Vagina (tissue), 2 donors: ENCODE measurements at regions not wholly inside any gene's neighbourhood (a gene's known extent, or its start where the extent isn't known, plus 50 kb on each side); places are given as distances from the start of the nearest gene placed in this dataset.

ENCODE experiments used
- DNase-seq, 2 donors: peaks; one replicate each; pipeline ENCODE4 v3.0.0-alpha.2; 2017; ENCODE audit errors: extremely low spot score in 2 of 2
- H3K27ac ChIP-seq: fragments of 200-600 bp; sonication (generic); one replicate; pipeline ENCODE4 v1.5.1; 2019
- H3K27me3 ChIP-seq: fragments of 200-600 bp; sonication (generic); one replicate; pipeline ENCODE4 v1.5.1; 2019
- H3K36me3 ChIP-seq, 2 donors: fragments of 200-600 bp; sonication (generic); one replicate each; pipeline ENCODE4 v1.5.1; 2017 to 2019
- H3K4me1 ChIP-seq: fragments of 200-600 bp; sonication (generic); one replicate; pipeline ENCODE4 v1.5.1; 2019
- H3K4me3 ChIP-seq, 2 donors: fragments of 200-600 bp; sonication (generic); 1 replicate in 1 of 2; 2 replicates in 1 of 2; pipeline ENCODE4 v1.5.1; 2016 to 2019
- H3K9me3 ChIP-seq: fragments of 200-600 bp; sonication (generic); one replicate; pipeline ENCODE4 v1.5.1; 2019
- CTCF ChIP-seq, 3 experiments: fragments of 450-650 bp in 2 of 3; fragments of 200-600 bp in 1 of 3; sonication (generic) in 1 of 3; IDR thresholded peaks; one replicate each; pipeline ENCODE4 v1.5.1; 2017 to 2019; ENCODE audit warnings: antibody characterized with exemption in 3 of 3, mild to moderate bottlenecking in 2 of 3, moderate library complexity in 2 of 3
- POLR2A ChIP-seq, 2 donors: fragments of 450-650 bp; IDR thresholded peaks; one replicate each; pipeline ENCODE4 v1.6.1; 2017; ENCODE audit warnings: antibody characterized with exemption in 2 of 2, mild to moderate bottlenecking in 2 of 2, moderate library complexity in 2 of 2
- POLR2AphosphoS5 ChIP-seq, 2 donors: sonication (generic); formaldehyde crosslinking; IDR thresholded peaks; one replicate each; pipeline ENCODE4 v1.9.0; 2017; ENCODE audit warnings: antibody characterized with exemption in 2 of 2, mild to moderate bottlenecking in 2 of 2, low read depth in 1 of 2; ENCODE audit not compliant: insufficient read depth in 1 of 2
- intact Hi-C: fragments of 100-400 bp; cut with DNase I; formaldehyde crosslinking; loops from one replicate; pipeline ENCODE4 v1.15.1; 2023

- Histone ChIP-seq H3K27ac (no peak overlapping the region), H3K9me3 (no peaks in the 10 kb centered on the region), H3K36me3 (no peaks in the 10 kb centered on the region), H3K27me3 (no peaks in the 10 kb centered on the region), H3K4me1 (no peaks in the 10 kb centered on the region), H3K4me3 (no peak overlapping the region)
- intact Hi-C loops, result no loop called here
- no peak for TF ChIP-seq CTCF (IDR thresholded peaks at IDR 0.05)
- no peak for TF ChIP-seq POLR2A (IDR thresholded peaks at IDR 0.05)
- TF ChIP-seq POLR2AphosphoS5 (IDR thresholded peaks at IDR 0.05; ENCODE audit: insufficient read depth in 1 of 2, low read depth in 1 of 2), result no peak
- no peak for DNase-seq
Observed at GRCh38 chr3:23106666-23107065, 96.5 kb upstream of the UBE2E2 start.

GRCh38 chr3:23107221-23107620, 95.9 kb upstream of the UBE2E2 start:
- no peaks in the 10 kb centered on the region for H3K36me3 ChIP-seq
- no peaks in the 10 kb centered on the region for H3K27me3 ChIP-seq
- no peak overlapping the region for H3K4me3 ChIP-seq
- H3K4me1 ChIP-seq, result no peaks in the 10 kb centered on the region
- TF ChIP-seq POLR2AphosphoS5 (IDR thresholded peaks at IDR 0.05; ENCODE audit: insufficient read depth in 1 of 2, low read depth in 1 of 2) (no peak), POLR2A (IDR thresholded peaks at IDR 0.05) (no peak), CTCF (IDR thresholded peaks at IDR 0.05) (no peak)
- intact Hi-C loops, result no loop called here
- no peak for DNase-seq
- no peaks in the 10 kb centered on the region for H3K9me3 ChIP-seq
- no peak overlapping the region for H3K27ac ChIP-seq

- no peaks in the 10 kb centered on the region for H3K9me3 ChIP-seq
- H3K27ac ChIP-seq, result no peak overlapping the region
- H3K4me3 ChIP-seq, result no peak overlapping the region
- intact Hi-C loops, result no loop called here
- DNase-seq, result no peak
- TF ChIP-seq POLR2AphosphoS5 (IDR thresholded peaks at IDR 0.05; ENCODE audit: insufficient read depth in 1 of 2, low read depth in 1 of 2) (no peak), POLR2A (IDR thresholded peaks at IDR 0.05) (no peak), CTCF (IDR thresholded peaks at IDR 0.05) (no peak)
- H3K4me1 ChIP-seq, result peaks cover 3% of the 10 kb centered on the region
- no peaks in the 10 kb centered on the region for H3K27me3 ChIP-seq
- no peaks in the 10 kb centered on the region for H3K36me3 ChIP-seq
Observed at GRCh38 chr3:23108451-23109057, 94.6 kb upstream of the UBE2E2 start.

- H3K9me3 ChIP-seq, result no peaks in the 10 kb centered on the region
- intact Hi-C loops, result no loop called here
- peaks cover 30% of the 10 kb centered on the region for H3K4me1 ChIP-seq
- TF ChIP-seq POLR2AphosphoS5 (IDR thresholded peaks at IDR 0.05; ENCODE audit: insufficient read depth in 1 of 2, low read depth in 1 of 2) (no peak), POLR2A (IDR thresholded peaks at IDR 0.05) (no peak), CTCF (IDR thresholded peaks at IDR 0.05) (no peak)
- no peak overlapping the region for H3K27ac ChIP-seq
- H3K4me3 ChIP-seq, result no peak overlapping the region
- no peak for DNase-seq
- no peaks in the 10 kb centered on the region for H3K36me3 ChIP-seq
- no peaks in the 10 kb centered on the region for H3K27me3 ChIP-seq
Observed at GRCh38 chr3:23111286-23111685, 91.8 kb upstream of the UBE2E2 start.

GRCh38 chr3:23111797-23112196, 91.3 kb upstream of the UBE2E2 start:
- H3K4me1 ChIP-seq, result peaks cover 35% of the 10 kb centered on the region
- intact Hi-C loops, result no loop called here

More at GRCh38 chr3:23111797-23112196, 91.3 kb upstream of the UBE2E2 start:
- no peaks in the 10 kb centered on the region for H3K36me3 ChIP-seq
- no peak for DNase-seq
- no peaks in the 10 kb centered on the region for H3K27me3 ChIP-seq
- H3K4me3 ChIP-seq, result no peak overlapping the region
- no peaks in the 10 kb centered on the region for H3K9me3 ChIP-seq
- TF ChIP-seq CTCF (IDR thresholded peaks at IDR 0.05), result no peak
- no peak for TF ChIP-seq POLR2A (IDR thresholded peaks at IDR 0.05)
- no peak for TF ChIP-seq POLR2AphosphoS5 (IDR thresholded peaks at IDR 0.05; ENCODE audit: insufficient read depth in 1 of 2, low read depth in 1 of 2)
- no peak overlapping the region for H3K27ac ChIP-seq
